Renal cortical epithelial cell (primary cell): ENCODE measurements at regions not wholly inside any gene's neighbourhood (a gene's known extent, or its start where the extent isn't known, plus 50 kb on each side); places are given as distances from the start of the nearest gene placed in this dataset.
"Not testable (repeated sequence)": the region's sequence is repeated elsewhere in the genome, so short reads cannot be mapped to it uniquely, and the experiment has no call there.

ENCODE experiments used
- DNase-seq: peaks from one replicate; pipeline ENCODE4 v3.0.0-alpha.2; 2011; ENCODE audit warnings: low read depth

GRCh38 chr13:80555796-80556678, 215.1 kb upstream of the SPRY2 start:
- no peak for DNase-seq

DNA sequence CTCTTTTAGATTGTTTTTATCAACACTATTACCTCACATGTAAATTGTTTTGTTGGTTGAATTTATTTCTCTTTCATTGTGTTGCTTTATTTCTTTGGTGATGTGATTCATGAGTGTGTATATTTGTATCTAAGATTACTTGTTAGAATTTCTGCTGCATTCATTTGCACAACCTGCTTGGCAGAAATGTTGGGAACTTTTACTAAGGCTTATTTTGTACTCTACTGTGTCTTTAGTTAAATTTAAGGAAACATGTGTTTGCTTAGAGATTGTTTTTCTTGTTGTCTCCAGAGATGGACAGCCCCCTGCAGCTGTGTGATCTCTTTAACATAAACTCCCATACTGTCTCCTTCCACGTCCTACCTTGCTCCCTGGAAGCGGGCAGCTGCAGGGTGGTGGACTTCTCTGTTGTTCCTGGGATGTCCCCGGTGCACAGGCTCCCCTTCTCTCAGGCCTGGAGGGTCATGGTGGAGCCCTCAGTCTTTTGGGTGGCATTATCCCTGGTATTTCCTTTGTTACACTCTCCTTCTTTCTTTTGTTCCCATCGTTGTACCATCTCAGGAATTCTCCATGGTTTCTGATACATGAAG, 212.0 kb upstream of the SPRY2 start:
- DNase-seq = no peak

DNA sequence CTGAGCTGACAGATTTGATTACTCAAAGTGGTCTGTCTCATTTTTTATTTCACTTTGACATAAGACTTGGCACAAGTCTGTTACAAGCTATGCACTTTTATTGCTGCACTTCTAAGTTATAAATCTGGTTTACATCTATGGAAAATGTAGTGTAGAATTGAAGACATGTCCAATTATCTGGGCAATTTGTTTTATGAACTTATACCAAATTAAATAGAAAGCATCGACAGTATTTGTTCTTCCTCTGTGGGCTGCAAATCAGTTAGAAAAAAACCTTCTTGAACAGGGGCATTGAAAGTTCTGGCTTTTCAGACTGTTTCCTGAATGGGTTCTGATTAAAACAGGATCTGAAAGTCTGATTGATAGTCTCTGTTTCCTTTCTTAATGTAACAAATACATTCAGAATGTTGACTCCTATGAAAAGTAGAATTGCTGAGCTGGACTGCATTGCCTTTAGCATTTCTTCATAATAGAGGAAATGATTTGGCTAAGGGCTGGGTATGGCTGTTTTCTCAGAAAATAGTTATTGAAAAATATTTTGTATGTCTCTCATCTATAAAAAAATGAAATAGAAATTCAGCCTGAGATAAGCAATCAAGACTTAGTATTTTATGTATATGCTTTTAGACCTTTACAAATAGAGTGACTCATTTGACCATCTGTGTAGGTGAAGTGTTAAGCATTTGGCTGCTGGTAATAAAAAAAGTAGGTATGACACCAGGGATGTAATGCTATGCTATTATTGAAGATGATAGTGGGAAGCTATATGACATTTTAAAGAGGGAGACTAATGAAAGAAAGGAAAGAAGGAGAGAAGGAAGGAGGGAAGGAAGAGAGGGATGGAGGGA, 210.9 kb upstream of the SPRY2 start:
- DNase-seq = no peak

GRCh38 chr13:80550971-80551441, 210.1 kb upstream of the SPRY2 start:
- DNase-seq = no peak

GRCh38 chr13:80548915-80549314, 208.0 kb upstream of the SPRY2 start:
- DNase-seq = no peak

- DNase-seq = no peak
Measured at GRCh38 chr13:80547885-80548825, 207.2 kb upstream of the SPRY2 start.

DNA sequence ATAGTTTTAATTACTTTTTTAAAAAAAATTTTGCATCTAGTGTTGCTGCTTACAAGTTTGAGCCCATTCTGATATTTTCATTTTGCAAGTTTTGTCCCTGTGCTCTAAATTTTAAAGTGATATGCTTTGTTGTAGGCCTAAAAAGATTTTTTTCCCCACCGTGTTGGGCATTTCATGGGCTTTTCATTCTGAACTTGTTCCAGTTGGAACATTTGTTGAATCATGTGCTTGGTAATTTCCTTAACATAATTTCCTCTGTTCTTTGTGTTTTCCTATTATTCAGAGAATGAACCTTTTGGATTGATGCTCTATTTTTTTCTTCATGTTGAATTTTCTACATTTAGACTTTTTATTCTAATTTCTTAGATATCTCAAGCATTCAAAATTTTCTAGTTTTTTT, 206.4 kb upstream of the SPRY2 start:
- DNase-seq = no peak

- no peak for DNase-seq
Measured at GRCh38 chr13:80533175-80533574, 192.2 kb upstream of the SPRY2 start.

- no peak for DNase-seq
Measured at GRCh38 chr13:80530902-80531301, 190.0 kb upstream of the SPRY2 start.

DNA sequence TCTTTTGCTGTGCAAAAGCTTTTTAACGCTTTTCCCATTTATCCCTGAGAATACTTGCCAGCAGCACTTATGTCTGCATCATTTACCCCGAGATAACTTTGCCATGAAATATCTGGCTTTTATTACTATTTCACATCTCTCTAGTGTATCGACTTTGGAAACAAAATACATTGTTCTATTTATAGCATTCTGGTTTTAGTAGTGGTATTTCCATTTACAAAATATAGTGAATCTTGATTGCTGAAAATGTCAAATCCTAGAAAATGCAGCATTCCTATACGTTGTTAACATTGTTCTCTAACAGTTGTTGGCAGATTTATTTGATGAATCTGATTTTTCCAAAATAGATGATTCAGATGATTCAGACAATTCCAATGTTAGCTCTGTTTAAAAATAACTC, 189.3 kb upstream of the SPRY2 start:
- DNase-seq = no peak

DNA sequence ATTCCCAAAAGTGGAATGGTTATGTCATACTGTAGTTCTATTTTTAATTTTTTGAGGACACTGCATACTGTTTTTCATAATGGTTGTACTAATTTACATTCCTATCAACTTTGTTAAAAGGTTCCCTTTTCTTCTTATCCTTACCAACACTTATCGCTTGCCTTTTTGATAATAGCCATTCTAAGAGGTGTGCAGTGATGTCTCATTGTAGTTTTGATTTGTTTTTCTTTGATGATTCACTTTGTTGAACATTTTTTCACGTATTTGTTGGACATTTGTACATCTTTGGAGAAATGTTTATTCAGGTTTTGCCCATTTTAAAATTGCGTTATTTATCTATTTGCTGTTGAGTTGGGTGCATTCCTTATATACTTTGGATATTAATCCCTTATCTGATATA, 188.8 kb upstream of the SPRY2 start:
- peak; percentile 4 for DNase-seq

DNA sequence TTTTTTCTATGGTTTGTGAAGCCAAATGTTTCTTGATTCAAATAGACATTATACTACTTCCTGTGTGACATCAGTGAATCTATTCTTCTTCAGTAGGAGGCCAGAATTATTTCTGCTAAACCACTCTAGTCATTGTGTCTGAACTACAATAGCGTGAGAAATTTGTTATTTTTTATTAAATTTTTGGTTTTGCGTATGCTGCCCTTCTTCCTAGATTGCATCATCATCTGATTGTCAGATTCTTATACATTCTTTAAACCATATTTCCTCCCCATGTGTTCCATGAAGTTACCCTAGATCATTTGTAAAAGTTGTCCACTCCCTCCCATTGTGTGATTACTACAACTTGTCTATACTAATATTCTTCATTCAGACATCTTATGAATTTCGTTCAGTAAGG, 187.8 kb upstream of the SPRY2 start:
- no peak for DNase-seq

GRCh38 chr13:80527400-80527799, 186.5 kb upstream of the SPRY2 start:
- no peak for DNase-seq

GRCh38 chr13:80524447-80525215, 183.7 kb upstream of the SPRY2 start:
- DNase-seq = peak; percentile 26

DNA sequence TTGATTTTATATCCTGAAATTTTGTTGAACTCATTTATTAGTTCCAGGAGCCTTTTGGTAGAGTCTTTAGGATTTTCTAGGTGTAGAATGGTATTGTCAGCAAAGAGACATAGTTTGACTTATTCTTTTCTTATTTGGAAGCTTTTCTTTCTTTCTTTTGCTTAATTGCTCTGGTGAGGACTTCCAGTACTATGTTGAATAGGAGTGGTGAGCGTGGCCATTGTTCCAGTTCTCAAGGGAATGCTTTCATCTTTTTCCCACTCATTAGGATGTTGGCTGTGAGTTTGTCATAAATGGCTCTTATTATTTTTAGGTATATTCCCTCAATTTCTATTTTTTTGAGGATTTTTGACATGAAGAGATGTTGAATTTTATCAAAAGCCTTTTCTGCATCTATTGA, 182.2 kb upstream of the SPRY2 start:
- DNase-seq = no peak

- not testable (repeated sequence) for DNase-seq
Measured at GRCh38 chr13:80522463-80522862, 181.5 kb upstream of the SPRY2 start.

DNA sequence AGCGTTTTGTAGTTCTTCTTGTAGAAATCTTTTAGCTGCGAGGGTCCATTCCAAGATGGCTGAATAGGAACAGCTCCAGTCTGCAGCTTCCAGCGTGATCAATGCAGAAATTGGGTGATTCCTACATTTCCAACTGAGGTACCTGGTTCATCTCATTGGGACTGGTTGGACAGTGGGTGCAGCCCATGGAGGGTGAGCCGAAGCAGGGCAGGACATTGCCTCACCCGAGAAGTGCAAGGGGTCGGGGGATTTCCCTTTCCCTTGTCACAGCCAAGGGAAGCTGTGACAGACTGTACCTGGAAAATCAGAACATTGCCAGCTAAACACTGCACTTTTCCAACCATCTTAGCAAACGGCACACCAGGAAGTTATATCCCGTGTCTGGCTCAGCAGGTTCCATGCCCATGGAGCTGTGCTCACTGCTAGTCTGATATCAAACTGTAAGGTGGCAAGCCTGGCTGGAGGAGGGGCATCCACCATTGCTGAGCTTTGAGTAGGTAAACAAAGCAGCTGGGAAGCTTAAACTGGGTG, 176.0 kb upstream of the SPRY2 start:
- DNase-seq = no peak

- DNase-seq = no peak
Measured at GRCh38 chr13:80515296-80515695, 174.4 kb upstream of the SPRY2 start.

- no peak for DNase-seq
Measured at GRCh38 chr13:80513196-80513595, 172.3 kb upstream of the SPRY2 start.

- no peak for DNase-seq
Measured at GRCh38 chr13:80510686-80511085, 169.8 kb upstream of the SPRY2 start.
